ENCODE measurements at regions not wholly inside any gene's neighbourhood (a gene's known extent, or its start where the extent isn't known, plus 50 kb on each side); places are given as distances from the start of the nearest gene placed in this dataset.
"Not testable (repeated sequence)": the region's sequence is repeated elsewhere in the genome, so short reads cannot be mapped to it uniquely, and the experiment has no call there.

- H3K27me3 Mint-ChIP-seq, result no peaks in the 10 kb centered on the region
- H3K4me3 Mint-ChIP-seq, result no peak overlapping the region
- POLR2A ChIA-PET, result no interaction called here
Measured at GRCh38 chr2:186399082-186399644, 86.9 kb upstream of the ZC3H15 start.

GRCh38 chr2:186405842-186406241 is 80.2 kb upstream of the ZC3H15 start:
- H3K4me3 Mint-ChIP-seq, result no peak overlapping the region
- H3K9me3 Mint-ChIP-seq, result peaks cover 8 to 41% (median 19%) of the 10 kb centered on the region in 9 donors
- no peak for DNase-seq
- peaks cover 4 to 52% (median 41%) of the 10 kb centered on the region in 3 donors for H3K36me3 Mint-ChIP-seq
- H3K4me1 Mint-ChIP-seq, result peaks cover 0 to 3% (median 0%) of the 10 kb centered on the region in 4 donors
- H3K27me3 Mint-ChIP-seq, result no peaks in the 10 kb centered on the region
- ATAC-seq, result no peak
- H3K27ac Mint-ChIP-seq, result no peak overlapping the region
- POLR2A ChIA-PET, result no interaction called here

More at GRCh38 chr2:186399082-186399644, 86.9 kb upstream of the ZC3H15 start:
- H3K27ac Mint-ChIP-seq, result no peak overlapping the region
- DNase-seq (no peak), ATAC-seq (no peak)
- no peaks in the 10 kb centered on the region for H3K4me1 Mint-ChIP-seq
- H3K36me3 Mint-ChIP-seq, result peaks cover 3 to 32% (median 18%) of the 10 kb centered on the region in 3 donors
- H3K9me3 Mint-ChIP-seq, result peaks cover 8 to 61% (median 20%) of the 10 kb centered on the region in 9 donors

GRCh38 chr2:186407611-186408010 is 78.4 kb upstream of the ZC3H15 start:
- ATAC-seq, result no peak
- peaks cover 8 to 41% (median 19%) of the 10 kb centered on the region in 9 donors for H3K9me3 Mint-ChIP-seq
- H3K36me3 Mint-ChIP-seq, result peaks cover 12 to 60% (median 52%) of the 10 kb centered on the region in 3 donors
- no peak overlapping the region for H3K27ac Mint-ChIP-seq
- POLR2A ChIA-PET, result no interaction called here
- H3K4me1 Mint-ChIP-seq, result peaks cover 0 to 3% (median 0%) of the 10 kb centered on the region in 4 donors
- DNase-seq, result no peak
- H3K4me3 Mint-ChIP-seq, result no peak overlapping the region
- H3K27me3 Mint-ChIP-seq, result no peaks in the 10 kb centered on the region

GRCh38 chr2:186410802-186411201 is 75.3 kb upstream of the ZC3H15 start:
- no peak overlapping the region for H3K4me3 Mint-ChIP-seq
- POLR2A ChIA-PET, result no interaction called here
- DNase-seq (no peak), ATAC-seq (no peak)
- no peak overlapping the region for H3K27ac Mint-ChIP-seq
- H3K36me3 Mint-ChIP-seq, result peaks cover 18 to 59% (median 43%) of the 10 kb centered on the region in 3 donors
- H3K27me3 Mint-ChIP-seq, result no peaks in the 10 kb centered on the region
- H3K4me1 Mint-ChIP-seq, result peaks cover 0 to 2% (median 0%) of the 10 kb centered on the region in 4 donors
- H3K9me3 Mint-ChIP-seq, result peaks cover 3 to 32% (median 15%) of the 10 kb centered on the region in 9 donors

GRCh38 chr2:186422226-186422625 is 63.8 kb upstream of the ZC3H15 start:
- Mint-ChIP-seq H3K4me1 (peaks cover 8 to 24% (median 12%) of the 10 kb centered on the region in 4 donors), H3K36me3 (peaks cover 7 to 19% (median 14%) of the 10 kb centered on the region in 3 donors), H3K27ac (no peak overlapping the region), H3K9me3 (no peaks in the 10 kb centered on the region), H3K27me3 (no peaks in the 10 kb centered on the region), H3K4me3 (no peak overlapping the region)
- DNase-seq (no peak), ATAC-seq (no peak)
- POLR2A ChIA-PET, result interaction anchor here (0.6 kb wide), 1 partner anchor 61 kb away, joined by 3 read pairs; no protein-coding TSS in a partner anchor

GRCh38 chr2:186423481-186423880 is 62.6 kb upstream of the ZC3H15 start:
- no peaks in the 10 kb centered on the region for H3K9me3 Mint-ChIP-seq
- H3K27ac Mint-ChIP-seq, result peak overlapping the region in 1 of 10 donors; percentile 9

GRCh38 chr2:186424265-186424664 is 61.8 kb upstream of the ZC3H15 start:
- POLR2A ChIA-PET, result no interaction called here
- Mint-ChIP-seq H3K36me3 (peaks cover 0 to under 1% (median 0%) of the 10 kb centered on the region in 3 donors), H3K9me3 (no peaks in the 10 kb centered on the region), H3K27me3 (no peaks in the 10 kb centered on the region), H3K27ac (peak overlapping the region in 5 of 10 donors; percentile 10 to 48 (median 38)), H3K4me1 (peaks cover 8 to 34% (median 13%) of the 10 kb centered on the region in 4 donors), H3K4me3 (no peak overlapping the region)
- ATAC-seq (no peak), DNase-seq (no peak)

More at GRCh38 chr2:186423481-186423880, 62.6 kb upstream of the ZC3H15 start:
- POLR2A ChIA-PET, result no interaction called here
- H3K4me1 Mint-ChIP-seq, result peaks cover 8 to 33% (median 13%) of the 10 kb centered on the region in 4 donors
- peaks cover 0 to 9% (median 3%) of the 10 kb centered on the region in 3 donors for H3K36me3 Mint-ChIP-seq
- no peak for ATAC-seq
- DNase-seq, result no peak
- H3K4me3 Mint-ChIP-seq, result no peak overlapping the region
- H3K27me3 Mint-ChIP-seq, result no peaks in the 10 kb centered on the region

GRCh38 chr2:186425576-186425975 is 60.5 kb upstream of the ZC3H15 start:
- no peaks in the 10 kb centered on the region for H3K27me3 Mint-ChIP-seq
- DNase-seq (no peak), ATAC-seq (no peak)
- peaks cover 8 to 34% (median 12%) of the 10 kb centered on the region in 4 donors for H3K4me1 Mint-ChIP-seq
- H3K4me3 Mint-ChIP-seq, result no peak overlapping the region
- POLR2A ChIA-PET, result interaction anchor here (1.2 kb wide), 1 partner anchor 60 kb away, joined by 3 read pairs; no protein-coding TSS in a partner anchor
- peak overlapping the region in 2 of 10 donors; percentile 7 to 25 for H3K27ac Mint-ChIP-seq
- no peaks in the 10 kb centered on the region for H3K36me3 Mint-ChIP-seq
- no peaks in the 10 kb centered on the region for H3K9me3 Mint-ChIP-seq

GRCh38 chr2:186426153-186427016 is 59.7 kb upstream of the ZC3H15 start:
- peak overlapping the region in 3 of 10 donors; percentile 2 to 49 (median 2) for H3K4me3 Mint-ChIP-seq
- no peaks in the 10 kb centered on the region for H3K27me3 Mint-ChIP-seq
- peak overlapping the region in 5 of 10 donors; percentile 9 to 58 (median 37) for H3K27ac Mint-ChIP-seq
- POLR2A ChIA-PET, result interaction anchor here (1.2 kb wide), 1 partner anchor 59 kb away, joined by 3 read pairs; no protein-coding TSS in a partner anchor
- ATAC-seq (peak; percentile 55 to 56), DNase-seq (peak in 4 of 10 donors; percentile 19 to 49 (median 30))
- H3K36me3 Mint-ChIP-seq, result no peaks in the 10 kb centered on the region
- H3K9me3 Mint-ChIP-seq, result no peaks in the 10 kb centered on the region
- peaks cover 10 to 34% (median 12%) of the 10 kb centered on the region in 4 donors for H3K4me1 Mint-ChIP-seq

- Mint-ChIP-seq H3K4me1 (peaks cover 10 to 34% (median 12%) of the 10 kb centered on the region in 4 donors), H3K27ac (peak overlapping the region in 4 of 10 donors; percentile 9 to 58 (median 30)), H3K4me3 (peak overlapping the region in 3 of 10 donors; percentile 2 to 49 (median 2))
- DNase-seq, H3K27me3 Mint-ChIP-seq, ATAC-seq, H3K9me3 Mint-ChIP-seq, H3K36me3 Mint-ChIP-seq, POLR2A ChIA-PET: not testable (repeated sequence)
Measured at GRCh38 chr2:186427017-186427350, 59.1 kb upstream of the ZC3H15 start.

- Mint-ChIP-seq H3K4me3 (no peak overlapping the region), H3K27me3 (no peaks in the 10 kb centered on the region), H3K9me3 (peaks cover 0 to 2% (median 0%) of the 10 kb centered on the region in 9 donors), H3K36me3 (peaks cover 2 to 4% (median 3%) of the 10 kb centered on the region in 3 donors), H3K4me1 (peaks cover 10 to 34% (median 13%) of the 10 kb centered on the region in 4 donors), H3K27ac (no peak overlapping the region)
- no peak for ATAC-seq
- POLR2A ChIA-PET, result no interaction called here
- no peak for DNase-seq
Measured at GRCh38 chr2:186427970-186428369, 58.1 kb upstream of the ZC3H15 start.

GRCh38 chr2:186429104-186429503 is 57.0 kb upstream of the ZC3H15 start:
- ATAC-seq (no peak), DNase-seq (no peak)
- Mint-ChIP-seq H3K4me1 (peaks cover 10 to 23% (median 13%) of the 10 kb centered on the region in 4 donors), H3K9me3 (peaks cover 0 to 2% (median 0%) of the 10 kb centered on the region in 9 donors), H3K27ac (no peak overlapping the region), H3K4me3 (no peak overlapping the region), H3K36me3 (peaks cover 2 to 9% (median 3%) of the 10 kb centered on the region in 3 donors), H3K27me3 (no peaks in the 10 kb centered on the region)
- POLR2A ChIA-PET, result no interaction called here

GRCh38 chr2:186431306-186431705 is 54.8 kb upstream of the ZC3H15 start:
- peaks cover 0 to 2% (median 0%) of the 10 kb centered on the region in 9 donors for H3K9me3 Mint-ChIP-seq
- POLR2A ChIA-PET, result no interaction called here

More at GRCh38 chr2:186431306-186431705, 54.8 kb upstream of the ZC3H15 start:
- no peak for ATAC-seq
- Mint-ChIP-seq H3K4me1 (peaks cover 8 to 18% (median 10%) of the 10 kb centered on the region in 4 donors), H3K27me3 (no peaks in the 10 kb centered on the region), H3K27ac (no peak overlapping the region), H3K4me3 (no peak overlapping the region), H3K36me3 (peaks cover 3 to 25% (median 15%) of the 10 kb centered on the region in 3 donors)
- no peak for DNase-seq

All from naive thymus-derived CD8-positive, alpha-beta T cell (primary cell).